OCI-LY1 (cell line): ENCODE measurements at regions not wholly inside any gene's neighbourhood (a gene's known extent, or its start where the extent isn't known, plus 50 kb on each side); places are given as distances from the start of the nearest gene placed in this dataset.

Source experiments
- EZH2 ChIP-seq: fragments of 200-600 bp; sonication (generic), shearing (Covaris generic); IDR thresholded peaks from 2 replicates; pipeline ENCODE4 v1.8.0; 2017; ENCODE audit warnings: borderline replicate concordance, mixed run types, mild to moderate bottlenecking, antibody characterized with exemption, low read length, moderate library complexity, mixed read lengths
- TF ChIP-seq, protein P1 (sequence below): fragments of 200-600 bp; sonication (generic), shearing (Covaris generic); IDR thresholded peaks from 2 replicates; pipeline ENCODE4 v1.5.1; 2017; ENCODE audit warnings: mild to moderate bottlenecking, antibody characterized with exemption, low read length, moderate library complexity, mixed read lengths

GRCh38 chr12:60568914-60569313 is 973.1 kb downstream of the SLC16A7 start:
- TF ChIP-seq, protein P1, sequence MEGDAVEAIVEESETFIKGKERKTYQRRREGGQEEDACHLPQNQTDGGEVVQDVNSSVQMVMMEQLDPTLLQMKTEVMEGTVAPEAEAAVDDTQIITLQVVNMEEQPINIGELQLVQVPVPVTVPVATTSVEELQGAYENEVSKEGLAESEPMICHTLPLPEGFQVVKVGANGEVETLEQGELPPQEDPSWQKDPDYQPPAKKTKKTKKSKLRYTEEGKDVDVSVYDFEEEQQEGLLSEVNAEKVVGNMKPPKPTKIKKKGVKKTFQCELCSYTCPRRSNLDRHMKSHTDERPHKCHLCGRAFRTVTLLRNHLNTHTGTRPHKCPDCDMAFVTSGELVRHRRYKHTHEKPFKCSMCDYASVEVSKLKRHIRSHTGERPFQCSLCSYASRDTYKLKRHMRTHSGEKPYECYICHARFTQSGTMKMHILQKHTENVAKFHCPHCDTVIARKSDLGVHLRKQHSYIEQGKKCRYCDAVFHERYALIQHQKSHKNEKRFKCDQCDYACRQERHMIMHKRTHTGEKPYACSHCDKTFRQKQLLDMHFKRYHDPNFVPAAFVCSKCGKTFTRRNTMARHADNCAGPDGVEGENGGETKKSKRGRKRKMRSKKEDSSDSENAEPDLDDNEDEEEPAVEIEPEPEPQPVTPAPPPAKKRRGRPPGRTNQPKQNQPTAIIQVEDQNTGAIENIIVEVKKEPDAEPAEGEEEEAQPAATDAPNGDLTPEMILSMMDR, result no peak
- TF ChIP-seq EZH2, result no peak
